H1 (cell line): ENCODE measurements at regions not wholly inside any gene's neighbourhood (a gene's known extent, or its start where the extent isn't known, plus 50 kb on each side); places are given as distances from the start of the nearest gene placed in this dataset.

Source experiments
- ATF2 ChIP-seq: IDR thresholded peaks from 2 replicates; pipeline ENCODE4 v1.6.1; 2012; ENCODE audit warnings: low read length, inconsistent platforms
- NANOG ChIP-seq: IDR thresholded peaks from 2 replicates; pipeline ENCODE4 v1.6.1; 2011; ENCODE audit warnings: low read length, low read depth, mild to moderate bottlenecking, inconsistent platforms; ENCODE audit not compliant: insufficient read depth, poor library complexity, severe bottlenecking
- SIX5 ChIP-seq: IDR thresholded peaks from 2 replicates; pipeline ENCODE4 v1.6.1; 2011; ENCODE audit warnings: mild to moderate bottlenecking, low read depth, low read length
- TCF12 ChIP-seq: IDR thresholded peaks from 2 replicates; pipeline ENCODE4 v1.6.1; 2011; ENCODE audit warnings: low read depth, mild to moderate bottlenecking, low read length

- TF ChIP-seq NANOG (no peak), TCF12 (no peak), SIX5 (no peak), ATF2 (no peak)
Observed at GRCh38 chr5:87010736-87011135, 256.9 kb upstream of the RASA1 start (continued).
